Neuron (in vitro differentiated cells): ENCODE measurements at regions not wholly inside any gene's neighbourhood (a gene's known extent, or its start where the extent isn't known, plus 50 kb on each side); places are given as distances from the start of the nearest gene placed in this dataset.

ENCODE experiments used
- H2AFZ ChIP-seq: one replicate; pipeline ENCODE4 v1.6.1; 2013; ENCODE audit warnings: low read depth, mild to moderate bottlenecking, inconsistent platforms, low read length, moderate library complexity
- H3K27me3 ChIP-seq: one replicate; pipeline ENCODE4 v1.6.1; 2013; ENCODE audit warnings: low read length; ENCODE audit not compliant: insufficient read depth
- H3K36me3 ChIP-seq: one replicate; pipeline ENCODE4 v1.6.1; 2013; ENCODE audit warnings: low read length; ENCODE audit not compliant: insufficient read depth
- H3K4me1 ChIP-seq: one replicate; pipeline ENCODE4 v1.6.1; 2013; ENCODE audit warnings: low read length; ENCODE audit not compliant: insufficient read depth
- H3K4me3 ChIP-seq: 2 replicates; pipeline ENCODE4 v1.5.1; 2013; ENCODE audit warnings: mild to moderate bottlenecking, low read length, moderate library complexity
- H3K9me3 ChIP-seq: one replicate; pipeline ENCODE4 v1.6.1; 2013; ENCODE audit warnings: low read length

- peaks cover 6% of the 10 kb centered on the region for H3K9me3 ChIP-seq
- H3K4me1 ChIP-seq: no peaks in the 10 kb centered on the region
- H3K4me3 ChIP-seq: no peak overlapping the region
- peaks cover 20% of the 10 kb centered on the region for H3K36me3 ChIP-seq
- no peaks in the 10 kb centered on the region for H3K27me3 ChIP-seq
- H2AFZ ChIP-seq: no peak overlapping the region
Measured at GRCh38 chr6:22042706-22043105, 254.1 kb downstream of the PRL start.

- no peak overlapping the region for H2AFZ ChIP-seq
- peaks cover 6% of the 10 kb centered on the region for H3K9me3 ChIP-seq
- H3K36me3 ChIP-seq: peaks cover 21% of the 10 kb centered on the region
- no peak overlapping the region for H3K4me3 ChIP-seq
- H3K27me3 ChIP-seq: no peaks in the 10 kb centered on the region
- no peaks in the 10 kb centered on the region for H3K4me1 ChIP-seq
Measured at GRCh38 chr6:22043284-22043962, 253.4 kb downstream of the PRL start.

DNA sequence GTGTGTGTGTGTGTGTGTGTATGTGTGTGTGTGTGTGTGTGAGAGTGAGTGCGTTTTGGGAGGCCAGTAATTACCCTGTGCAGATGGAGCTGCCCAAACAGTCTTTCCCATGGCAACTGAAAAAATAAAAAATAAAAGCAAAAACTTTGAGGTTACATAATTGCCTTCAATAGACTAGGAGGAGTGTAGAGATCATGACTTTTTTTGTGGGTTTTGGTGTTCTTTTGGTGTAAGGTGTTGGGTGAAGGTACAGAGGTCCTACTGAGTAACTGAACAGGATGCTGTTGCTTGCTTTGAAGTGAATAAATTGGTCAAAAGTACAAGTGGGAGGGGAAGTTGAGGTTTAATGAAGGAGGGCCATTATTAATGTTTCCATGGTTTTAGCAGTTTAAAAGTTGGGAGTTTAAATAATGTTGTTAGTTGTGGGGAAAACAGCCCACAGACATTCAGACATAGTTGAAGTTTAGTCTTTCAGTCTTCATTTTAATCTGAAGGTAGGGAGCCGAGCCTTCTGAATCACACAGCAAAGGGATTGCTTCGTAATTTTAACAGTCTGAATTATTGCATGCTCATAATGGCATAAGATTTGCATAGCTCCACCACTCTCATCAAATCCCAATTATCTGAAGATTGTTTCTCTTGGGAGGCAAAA, 251.4 kb downstream of the PRL start:
- Histone ChIP-seq H3K4me1 (no peaks in the 10 kb centered on the region), H3K27me3 (no peaks in the 10 kb centered on the region), H3K9me3 (peaks cover 3% of the 10 kb centered on the region), H3K36me3 (peaks cover 19% of the 10 kb centered on the region), H2AFZ (no peak overlapping the region), H3K4me3 (no peak overlapping the region)

GRCh38 chr6:22049002-22049401, 247.8 kb downstream of the PRL start:
- Histone ChIP-seq H2AFZ (no peak overlapping the region), H3K27me3 (no peaks in the 10 kb centered on the region), H3K9me3 (peaks cover 2% of the 10 kb centered on the region), H3K4me3 (no peak overlapping the region), H3K4me1 (no peaks in the 10 kb centered on the region), H3K36me3 (peaks cover 18% of the 10 kb centered on the region)

GRCh38 chr6:22053391-22053997, 243.3 kb downstream of the PRL start:
- peaks cover 24% of the 10 kb centered on the region for H3K36me3 ChIP-seq
- H3K9me3 ChIP-seq: peaks cover 5% of the 10 kb centered on the region
- no peaks in the 10 kb centered on the region for H3K4me1 ChIP-seq
- H2AFZ ChIP-seq: no peak overlapping the region
- no peaks in the 10 kb centered on the region for H3K27me3 ChIP-seq
- H3K4me3 ChIP-seq: no peak overlapping the region

DNA sequence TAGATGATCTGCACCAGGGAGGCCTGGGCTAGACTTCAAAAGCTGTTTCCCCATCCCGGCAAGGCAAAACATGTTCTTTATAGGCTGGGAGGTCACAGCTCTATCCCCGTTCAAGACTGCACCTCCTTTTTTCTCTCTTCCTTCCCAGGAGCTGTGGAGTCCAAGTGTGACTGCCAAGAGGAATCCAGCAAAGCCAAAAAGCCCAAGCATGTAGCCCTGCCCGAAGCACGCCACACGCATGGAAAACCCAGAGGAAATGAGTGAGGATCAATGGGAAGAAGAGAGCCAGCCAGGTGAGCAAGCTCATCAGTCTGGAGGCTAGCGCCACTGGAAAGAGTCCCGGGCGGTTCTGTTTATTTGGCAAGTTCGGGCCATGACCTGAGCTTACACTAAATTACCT, 240.4 kb downstream of the PRL start:
- H3K27me3 ChIP-seq: no peaks in the 10 kb centered on the region
- peaks cover 5% of the 10 kb centered on the region for H3K9me3 ChIP-seq
- no peaks in the 10 kb centered on the region for H3K4me1 ChIP-seq
- H2AFZ ChIP-seq: no peak overlapping the region
- no peak overlapping the region for H3K4me3 ChIP-seq
- H3K36me3 ChIP-seq: peaks cover 29% of the 10 kb centered on the region

GRCh38 chr6:22057962-22058361, 238.9 kb downstream of the PRL start:
- Histone ChIP-seq H3K36me3 (peaks cover 29% of the 10 kb centered on the region), H3K27me3 (no peaks in the 10 kb centered on the region), H3K4me1 (no peaks in the 10 kb centered on the region), H2AFZ (no peak overlapping the region), H3K4me3 (no peak overlapping the region), H3K9me3 (peaks cover 5% of the 10 kb centered on the region)

DNA sequence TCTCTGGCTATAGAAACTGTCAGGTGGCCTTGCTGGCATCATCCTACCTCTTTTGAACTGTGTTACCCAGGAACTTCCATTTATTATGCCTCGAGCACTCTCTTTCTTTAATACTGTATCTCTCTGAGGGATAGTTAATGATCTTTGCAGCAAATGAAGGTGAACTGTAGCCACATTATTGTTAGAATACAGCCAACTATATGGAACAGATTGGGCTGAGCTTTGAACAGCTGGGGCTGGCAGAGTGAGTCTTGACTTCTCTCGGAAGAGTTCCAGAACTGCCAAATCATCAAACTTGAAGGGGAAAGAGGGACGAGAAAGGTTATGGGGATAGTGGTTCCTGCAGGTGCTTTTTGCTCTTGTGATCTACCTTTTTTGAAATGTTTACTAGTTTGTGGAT, 237.7 kb downstream of the PRL start:
- H3K9me3 ChIP-seq: peaks cover 8% of the 10 kb centered on the region
- H3K4me1 ChIP-seq: no peaks in the 10 kb centered on the region
- no peak overlapping the region for H3K4me3 ChIP-seq
- no peak overlapping the region for H2AFZ ChIP-seq
- no peaks in the 10 kb centered on the region for H3K27me3 ChIP-seq
- peaks cover 32% of the 10 kb centered on the region for H3K36me3 ChIP-seq

DNA sequence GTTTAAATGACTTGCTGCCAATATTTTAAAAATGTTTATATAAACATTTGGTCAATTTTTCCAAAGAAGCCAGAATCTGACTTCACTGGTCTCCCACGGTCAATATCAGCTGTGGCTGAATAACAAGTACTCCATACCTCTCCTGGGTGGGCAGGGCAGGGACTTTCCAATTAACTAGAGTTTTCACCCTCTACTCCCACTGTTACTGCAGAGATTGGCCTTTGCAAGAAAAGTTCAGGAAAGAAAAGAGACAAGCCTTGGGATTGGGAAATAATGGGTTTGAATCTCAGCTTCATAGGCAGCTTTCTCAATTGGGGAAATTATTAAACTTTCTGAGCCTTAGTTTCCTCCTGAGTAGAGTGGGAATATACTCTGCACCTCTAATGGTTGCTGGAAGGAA, 236.9 kb downstream of the PRL start:
- no peaks in the 10 kb centered on the region for H3K27me3 ChIP-seq
- no peak overlapping the region for H3K4me3 ChIP-seq
- H2AFZ ChIP-seq: no peak overlapping the region
- H3K36me3 ChIP-seq: peaks cover 35% of the 10 kb centered on the region
- peaks cover 8% of the 10 kb centered on the region for H3K9me3 ChIP-seq
- H3K4me1 ChIP-seq: no peaks in the 10 kb centered on the region

DNA sequence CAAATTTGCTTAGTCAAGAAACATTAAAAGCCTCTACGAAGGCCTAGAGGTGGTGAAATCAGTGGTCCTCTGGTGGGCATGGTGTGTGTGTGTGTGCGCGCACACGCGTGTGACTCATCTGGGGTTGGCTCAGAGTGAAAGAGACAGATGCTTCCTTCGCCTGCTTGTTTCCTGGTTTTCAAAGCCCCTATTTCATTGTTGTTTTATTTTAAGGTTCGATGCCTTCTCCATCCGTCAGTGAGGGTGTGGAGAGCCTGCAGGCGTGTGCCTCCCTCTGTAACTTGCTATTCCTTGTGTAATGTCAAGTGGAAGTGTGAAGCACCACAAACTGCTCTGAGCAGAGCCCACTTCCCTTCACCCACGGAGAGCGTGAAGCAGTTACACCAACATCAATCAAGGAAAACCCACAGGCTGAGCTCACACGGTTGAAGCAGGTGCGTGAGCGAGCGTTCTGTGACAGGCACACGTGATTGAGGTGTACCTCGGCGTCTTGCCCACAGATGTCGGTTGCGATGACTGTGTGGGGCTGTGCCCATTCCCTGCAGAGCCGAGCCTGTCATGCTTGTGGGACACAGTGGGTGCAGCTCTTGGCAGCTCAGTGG, 233.9 kb downstream of the PRL start:
- Histone ChIP-seq H3K4me3 (no peak overlapping the region), H2AFZ (no peak overlapping the region), H3K27me3 (no peaks in the 10 kb centered on the region)

GRCh38 chr6:22064558-22064957, 232.3 kb downstream of the PRL start:
- Histone ChIP-seq H2AFZ (no peak overlapping the region), H3K4me3 (no peak overlapping the region), H3K9me3 (peaks cover 2% of the 10 kb centered on the region), H3K27me3 (no peaks in the 10 kb centered on the region), H3K4me1 (no peaks in the 10 kb centered on the region), H3K36me3 (peaks cover 22% of the 10 kb centered on the region)

More for the DNA sequence above, 233.9 kb downstream of the PRL start:
- Histone ChIP-seq H3K36me3 (peaks cover 27% of the 10 kb centered on the region), H3K9me3 (peaks cover 2% of the 10 kb centered on the region), H3K4me1 (no peaks in the 10 kb centered on the region)

- H3K36me3 ChIP-seq: peaks cover 18% of the 10 kb centered on the region
Measured at GRCh38 chr6:22067122-22067521, 229.7 kb downstream of the PRL start.

DNA sequence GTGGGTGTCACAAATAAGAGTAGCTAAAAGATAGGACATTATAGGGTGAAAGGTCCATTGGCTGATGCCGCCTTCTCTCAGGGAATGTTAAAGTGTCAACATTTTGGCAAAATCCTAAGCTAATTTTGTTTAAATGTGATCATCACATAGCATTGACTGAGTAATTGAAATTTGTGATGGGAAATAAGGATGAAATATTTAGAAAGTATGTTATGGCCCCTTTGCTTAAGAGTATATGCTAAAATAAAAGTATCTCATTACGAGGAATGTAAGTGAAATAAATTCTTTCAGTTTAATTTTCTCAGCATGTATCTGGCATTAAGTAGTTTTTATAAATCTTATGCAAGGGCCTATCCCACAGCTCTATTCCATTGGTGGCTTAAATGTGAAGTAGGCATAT, 229.2 kb downstream of the PRL start:
- peaks cover 2% of the 10 kb centered on the region for H3K4me1 ChIP-seq
- no peak overlapping the region for H2AFZ ChIP-seq
- no peaks in the 10 kb centered on the region for H3K27me3 ChIP-seq
- H3K36me3 ChIP-seq: peaks cover 16% of the 10 kb centered on the region
- H3K4me3 ChIP-seq: no peak overlapping the region
- H3K9me3 ChIP-seq: peaks cover 2% of the 10 kb centered on the region

More at GRCh38 chr6:22067122-22067521, 229.7 kb downstream of the PRL start:
- H3K4me1 ChIP-seq: peaks cover 2% of the 10 kb centered on the region
- H3K9me3 ChIP-seq: peaks cover 2% of the 10 kb centered on the region
- H2AFZ ChIP-seq: no peak overlapping the region
- H3K4me3 ChIP-seq: no peak overlapping the region
- H3K27me3 ChIP-seq: no peaks in the 10 kb centered on the region
